PC-3 (cell line): ENCODE measurements at regions not wholly inside any gene's neighbourhood (a gene's known extent, or its start where the extent isn't known, plus 50 kb on each side); places are given as distances from the start of the nearest gene placed in this dataset.

Experiments
- EZH2 ChIP-seq: fragments of 300-600 bp; sonication (generic); IDR thresholded peaks from one replicate; pipeline ENCODE4 v1.6.1; 2017; ENCODE audit warnings: antibody characterized with exemption, mild to moderate bottlenecking, low read length; ENCODE audit not compliant: unreplicated experiment
- TF ChIP-seq, protein P1 (sequence below): fragments of 300-600 bp; sonication (generic); conservative IDR thresholded peaks from 2 replicates; pipeline ENCODE4 v1.5.1; 2017; ENCODE audit warnings: antibody characterized with exemption, low read depth, mild to moderate bottlenecking, low read length

DNA sequence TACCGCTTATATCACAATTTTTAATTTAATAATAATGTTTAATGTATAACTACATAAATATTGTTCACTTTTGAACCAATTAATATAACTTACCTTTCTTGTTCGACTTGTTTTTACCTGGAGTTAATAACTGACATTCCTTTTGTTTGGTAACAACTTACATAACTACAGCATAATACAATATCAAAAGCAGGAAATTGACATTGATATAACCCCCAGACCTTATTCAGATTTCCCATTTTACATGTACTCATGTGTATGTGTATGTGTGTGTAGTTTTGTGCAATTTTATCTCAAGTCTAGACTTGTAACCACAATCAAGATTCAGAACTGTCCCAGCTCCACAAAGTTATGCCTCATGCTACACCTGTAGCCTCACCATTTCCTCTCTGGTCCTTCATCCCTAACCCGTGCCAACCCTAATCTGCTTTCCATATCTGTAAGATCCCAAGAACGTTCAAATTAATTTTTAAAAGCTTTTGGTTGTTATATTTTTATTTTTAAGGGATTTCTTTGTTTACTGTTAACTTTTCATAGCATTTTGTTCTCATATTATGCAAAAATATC lies 190.6 kb downstream of the MANEA start:
- no peak for TF ChIP-seq EZH2
- TF ChIP-seq, protein P1, sequence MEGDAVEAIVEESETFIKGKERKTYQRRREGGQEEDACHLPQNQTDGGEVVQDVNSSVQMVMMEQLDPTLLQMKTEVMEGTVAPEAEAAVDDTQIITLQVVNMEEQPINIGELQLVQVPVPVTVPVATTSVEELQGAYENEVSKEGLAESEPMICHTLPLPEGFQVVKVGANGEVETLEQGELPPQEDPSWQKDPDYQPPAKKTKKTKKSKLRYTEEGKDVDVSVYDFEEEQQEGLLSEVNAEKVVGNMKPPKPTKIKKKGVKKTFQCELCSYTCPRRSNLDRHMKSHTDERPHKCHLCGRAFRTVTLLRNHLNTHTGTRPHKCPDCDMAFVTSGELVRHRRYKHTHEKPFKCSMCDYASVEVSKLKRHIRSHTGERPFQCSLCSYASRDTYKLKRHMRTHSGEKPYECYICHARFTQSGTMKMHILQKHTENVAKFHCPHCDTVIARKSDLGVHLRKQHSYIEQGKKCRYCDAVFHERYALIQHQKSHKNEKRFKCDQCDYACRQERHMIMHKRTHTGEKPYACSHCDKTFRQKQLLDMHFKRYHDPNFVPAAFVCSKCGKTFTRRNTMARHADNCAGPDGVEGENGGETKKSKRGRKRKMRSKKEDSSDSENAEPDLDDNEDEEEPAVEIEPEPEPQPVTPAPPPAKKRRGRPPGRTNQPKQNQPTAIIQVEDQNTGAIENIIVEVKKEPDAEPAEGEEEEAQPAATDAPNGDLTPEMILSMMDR = no peak
